BJ (cell line): ENCODE measurements at regions not wholly inside any gene's neighbourhood (a gene's known extent, or its start where the extent isn't known, plus 50 kb on each side); places are given as distances from the start of the nearest gene placed in this dataset.

Source experiments
- CTCF ChIA-PET: fragments of 350-600 bp; formaldehyde crosslinking; extraction: SDS; loops from one replicate; lab custom pipeline; 2021; ENCODE audit warnings: antibody characterized with exemption, inconsistent platforms; lab: Yijun Ruan, JAX
- POLR2A ChIA-PET: fragments of 300-600 bp; sonication (Branson Sonifier 250); formaldehyde crosslinking; extraction: SDS; loops from one replicate; lab custom pipeline; 2021; ENCODE audit warnings: antibody characterized with exemption; lab: Charles Lee
- DNase-seq: peaks from one replicate; pipeline ENCODE4 v3.0.0-alpha.2; 2011; ENCODE audit warnings: low read depth
- H3K27me3 ChIP-seq: 2 replicates; pipeline ENCODE4 v1.6.0; 2011; ENCODE audit warnings: low read length; ENCODE audit not compliant: control insufficient read depth, insufficient read depth
- H3K36me3 ChIP-seq: 2 replicates; pipeline ENCODE4 v1.5.1; 2011; ENCODE audit warnings: low read length; ENCODE audit not compliant: control insufficient read depth, insufficient read depth
- H3K4me3 ChIP-seq: 2 replicates; pipeline ENCODE4 v1.5.1; 2011; ENCODE audit warnings: low read depth, mild to moderate bottlenecking, control low read depth, low read length
- CTCF ChIP-seq: IDR thresholded peaks from 2 replicates; pipeline ENCODE4 v1.5.1; 2011; ENCODE audit warnings: low read depth, mild to moderate bottlenecking, control low read depth, inconsistent platforms, low read length, moderate library complexity; ENCODE audit not compliant: insufficient read depth

DNA sequence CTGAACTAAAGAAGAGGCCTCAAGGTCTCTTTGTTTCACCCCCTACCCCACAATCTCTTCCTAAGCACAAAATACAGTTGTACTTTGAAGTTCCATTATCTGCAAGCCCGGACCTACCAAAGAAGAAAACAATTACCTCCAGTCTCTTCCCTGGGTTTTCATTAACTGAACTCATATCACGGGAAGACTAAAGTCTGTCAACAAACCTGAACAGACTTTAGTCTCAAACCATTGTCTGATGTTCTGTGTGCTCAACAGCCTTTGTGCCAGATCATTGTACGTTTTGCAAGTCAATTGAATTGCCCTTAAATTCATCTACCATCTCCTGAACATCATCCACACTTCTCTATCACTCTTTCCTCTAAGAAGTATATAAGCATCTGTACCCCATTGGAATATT is 1021.9 kb upstream of the CDH2 start:
- no peak overlapping the region for H3K4me3 ChIP-seq
- no peak for TF ChIP-seq CTCF
- no peaks in the 10 kb centered on the region for H3K36me3 ChIP-seq
- CTCF ChIA-PET, result no interaction called here
- no peaks in the 10 kb centered on the region for H3K27me3 ChIP-seq
- POLR2A ChIA-PET, result no interaction called here
- DNase-seq, result no peak

DNA sequence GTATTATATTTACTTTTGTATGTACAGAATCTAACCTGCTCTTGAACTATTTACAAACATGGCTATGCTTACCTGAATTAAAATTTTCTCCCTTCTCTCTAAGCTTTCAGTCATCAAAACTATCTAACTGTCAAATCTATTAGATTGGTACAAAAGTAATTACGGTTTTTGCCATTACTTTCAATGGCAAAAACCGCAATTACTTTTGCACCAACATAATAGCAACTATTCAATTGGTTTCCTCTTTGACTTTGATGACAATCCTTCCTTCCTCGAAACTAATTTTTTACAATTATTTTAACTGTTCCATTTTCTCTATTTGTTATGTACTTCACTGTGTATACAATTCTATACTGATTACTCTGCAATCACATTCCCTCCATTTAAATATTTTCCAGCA is 1019.4 kb upstream of the CDH2 start:
- TF ChIP-seq CTCF, result no peak
- Histone ChIP-seq H3K4me3 (no peak overlapping the region), H3K36me3 (no peaks in the 10 kb centered on the region), H3K27me3 (no peaks in the 10 kb centered on the region)
- DNase-seq, result no peak
- CTCF ChIA-PET, result no interaction called here
- POLR2A ChIA-PET, result no interaction called here

GRCh38 chr18:29191263-29191662 is 1014.3 kb upstream of the CDH2 start:
- peak; percentile 47 for TF ChIP-seq CTCF
- Histone ChIP-seq H3K27me3 (no peaks in the 10 kb centered on the region), H3K4me3 (no peak overlapping the region), H3K36me3 (no peaks in the 10 kb centered on the region)
- no peak for DNase-seq
- POLR2A ChIA-PET, result no interaction called here
- CTCF ChIA-PET, result interaction anchor here (0.6 to 1.7 kb wide), 5 partner anchors 9 to 1090 kb away, joined by 3 to 10 read pairs (median 4); no protein-coding TSS in a partner anchor

GRCh38 chr18:29188760-29189159 is 1011.8 kb upstream of the CDH2 start:
- CTCF ChIA-PET, result no interaction called here
- no peak for DNase-seq
- TF ChIP-seq CTCF, result no peak
- Histone ChIP-seq H3K36me3 (no peaks in the 10 kb centered on the region), H3K27me3 (no peaks in the 10 kb centered on the region), H3K4me3 (no peak overlapping the region)
- POLR2A ChIA-PET, result no interaction called here

GRCh38 chr18:29185801-29186200 is 1008.9 kb upstream of the CDH2 start:
- Histone ChIP-seq H3K27me3 (no peaks in the 10 kb centered on the region), H3K4me3 (no peak overlapping the region), H3K36me3 (no peaks in the 10 kb centered on the region)
- no peak for TF ChIP-seq CTCF
- ChIA-PET CTCF (interaction anchor here (1.2 to 1.3 kb wide), 2 partner anchors 42 to 224 kb away, joined by 3 read pairs; no protein-coding TSS in a partner anchor), POLR2A (no interaction called here)
- DNase-seq, result no peak
